ENCODE measurements at regions not wholly inside any gene's neighbourhood (a gene's known extent, or its start where the extent isn't known, plus 50 kb on each side); places are given as distances from the start of the nearest gene placed in this dataset.
A peak's percentile ranks its signal among the peaks of the same experiment; 100 is the strongest.

DNA sequence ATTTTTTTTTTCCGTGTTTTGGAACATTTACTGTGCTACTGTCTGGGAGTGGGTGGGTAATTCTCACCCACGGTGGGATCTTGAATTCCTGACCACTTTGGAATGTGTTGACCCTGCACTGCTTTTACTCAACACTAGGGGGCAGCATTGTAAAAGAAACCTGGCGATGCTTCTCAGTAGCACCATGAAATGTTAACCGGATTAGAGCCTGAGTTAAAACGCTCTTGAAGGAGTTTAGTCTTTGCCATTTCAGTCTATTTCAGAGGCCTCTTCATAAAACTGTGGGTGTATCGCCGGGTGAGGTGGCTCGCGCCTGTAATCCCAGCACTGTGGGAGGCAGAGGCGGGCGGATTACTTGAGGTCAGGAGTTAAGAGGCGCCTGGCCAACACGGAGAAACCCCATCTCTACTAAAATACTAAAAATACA, 79.0 kb upstream of the PRNP start:
- no peak for TF ChIP-seq EZH2 (IDR thresholded peaks at IDR 0.05; ENCODE audit: low read length, missing control alignments)
- TF ChIP-seq, protein P1, sequence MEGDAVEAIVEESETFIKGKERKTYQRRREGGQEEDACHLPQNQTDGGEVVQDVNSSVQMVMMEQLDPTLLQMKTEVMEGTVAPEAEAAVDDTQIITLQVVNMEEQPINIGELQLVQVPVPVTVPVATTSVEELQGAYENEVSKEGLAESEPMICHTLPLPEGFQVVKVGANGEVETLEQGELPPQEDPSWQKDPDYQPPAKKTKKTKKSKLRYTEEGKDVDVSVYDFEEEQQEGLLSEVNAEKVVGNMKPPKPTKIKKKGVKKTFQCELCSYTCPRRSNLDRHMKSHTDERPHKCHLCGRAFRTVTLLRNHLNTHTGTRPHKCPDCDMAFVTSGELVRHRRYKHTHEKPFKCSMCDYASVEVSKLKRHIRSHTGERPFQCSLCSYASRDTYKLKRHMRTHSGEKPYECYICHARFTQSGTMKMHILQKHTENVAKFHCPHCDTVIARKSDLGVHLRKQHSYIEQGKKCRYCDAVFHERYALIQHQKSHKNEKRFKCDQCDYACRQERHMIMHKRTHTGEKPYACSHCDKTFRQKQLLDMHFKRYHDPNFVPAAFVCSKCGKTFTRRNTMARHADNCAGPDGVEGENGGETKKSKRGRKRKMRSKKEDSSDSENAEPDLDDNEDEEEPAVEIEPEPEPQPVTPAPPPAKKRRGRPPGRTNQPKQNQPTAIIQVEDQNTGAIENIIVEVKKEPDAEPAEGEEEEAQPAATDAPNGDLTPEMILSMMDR (conservative IDR thresholded peaks at IDR 0.05 in 1 of 2, IDR thresholded peaks at IDR 0.05 in 1 of 2; ENCODE audit: low read depth in 1 of 2, low read length in 2 of 2), result peak; percentile 93 to 97

All from fibroblast of lung (primary cell).